Myocyte (in vitro differentiated cells): ENCODE measurements at regions not wholly inside any gene's neighbourhood (a gene's known extent, or its start where the extent isn't known, plus 50 kb on each side); places are given as distances from the start of the nearest gene placed in this dataset.
"Not testable (repeated sequence)": the region's sequence is repeated elsewhere in the genome, so short reads cannot be mapped to it uniquely, and the experiment has no call there.

Source experiments
- DNase-seq: peaks from one replicate; pipeline ENCODE4 v3.0.0-alpha.2; 2012; ENCODE audit warnings: low read depth

DNA sequence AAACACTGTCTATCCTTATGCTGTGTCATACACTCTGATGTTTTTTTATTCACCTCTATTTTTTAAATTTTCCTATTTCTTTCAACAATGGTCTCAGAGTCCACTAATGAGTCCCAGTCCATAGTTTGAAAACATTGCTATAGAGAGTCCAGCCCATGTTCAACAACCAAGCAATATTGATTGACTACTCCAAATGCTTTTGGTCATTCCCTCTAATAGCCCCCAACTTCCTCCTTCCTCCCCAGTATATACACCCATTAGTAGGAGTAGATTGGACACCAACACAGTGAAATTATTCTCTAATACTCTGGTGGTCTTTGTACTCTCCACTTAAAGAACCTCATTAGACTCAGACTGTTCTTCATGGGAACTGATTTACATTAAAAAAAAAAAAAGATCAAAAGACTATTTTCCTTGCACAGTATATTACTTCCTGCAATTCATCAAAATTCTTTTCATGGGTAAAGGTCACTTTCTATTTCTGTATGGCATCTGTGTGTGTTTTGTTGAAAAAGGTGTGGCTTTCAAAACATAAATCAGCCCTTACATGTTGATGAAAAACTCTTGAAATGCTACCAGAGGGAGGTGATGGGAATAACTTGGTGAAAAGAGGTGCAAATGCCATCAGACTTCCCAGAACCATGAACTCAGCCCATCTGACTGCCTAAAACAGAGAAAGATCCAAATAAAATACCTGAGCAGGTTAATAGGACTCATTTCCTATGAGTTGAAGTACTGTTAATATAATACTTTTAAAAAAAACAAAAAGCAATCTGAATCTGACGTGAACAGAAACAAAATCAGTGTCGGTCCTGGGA, 250.3 kb upstream of the KLF3 start:
- no peak for DNase-seq

DNA sequence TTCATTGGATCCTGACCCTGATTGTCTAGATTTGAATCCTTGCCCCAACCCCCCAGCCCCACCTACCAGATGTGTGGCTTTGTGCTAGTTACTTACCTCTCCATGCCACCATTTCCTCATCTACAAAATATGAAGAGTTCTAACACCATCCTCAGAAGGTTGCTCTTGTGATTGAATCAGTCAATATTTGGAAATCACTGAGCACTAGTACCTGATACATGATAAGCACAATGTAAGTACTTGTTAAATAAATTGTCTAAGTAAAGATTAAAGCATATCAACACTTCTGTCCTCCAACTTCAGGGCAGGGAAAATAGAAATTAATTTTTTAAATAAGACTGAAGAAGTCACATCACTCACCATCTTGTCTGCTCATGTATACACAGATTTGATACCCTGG, 249.6 kb upstream of the KLF3 start:
- DNase-seq, result no peak

DNA sequence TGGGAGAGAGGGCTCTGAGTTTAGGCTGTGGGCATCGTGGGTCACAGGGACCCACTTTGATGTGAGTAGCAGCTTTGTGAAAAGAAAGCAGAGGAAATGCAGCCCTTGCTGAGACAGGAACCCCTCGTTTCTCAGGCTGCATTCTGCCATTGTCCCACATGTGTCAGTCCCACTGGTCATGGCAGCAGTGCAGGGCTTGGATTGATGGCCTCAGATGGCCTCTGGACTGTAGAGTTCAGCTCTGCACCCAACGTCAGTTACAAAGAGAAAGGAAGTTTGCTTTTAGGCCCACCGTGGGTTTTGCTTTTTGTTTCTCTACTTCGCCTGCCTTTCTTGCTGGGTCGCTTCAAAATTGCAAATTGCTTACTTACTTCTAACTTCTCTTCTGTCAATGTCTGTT, 248.3 kb upstream of the KLF3 start:
- no peak for DNase-seq

DNA sequence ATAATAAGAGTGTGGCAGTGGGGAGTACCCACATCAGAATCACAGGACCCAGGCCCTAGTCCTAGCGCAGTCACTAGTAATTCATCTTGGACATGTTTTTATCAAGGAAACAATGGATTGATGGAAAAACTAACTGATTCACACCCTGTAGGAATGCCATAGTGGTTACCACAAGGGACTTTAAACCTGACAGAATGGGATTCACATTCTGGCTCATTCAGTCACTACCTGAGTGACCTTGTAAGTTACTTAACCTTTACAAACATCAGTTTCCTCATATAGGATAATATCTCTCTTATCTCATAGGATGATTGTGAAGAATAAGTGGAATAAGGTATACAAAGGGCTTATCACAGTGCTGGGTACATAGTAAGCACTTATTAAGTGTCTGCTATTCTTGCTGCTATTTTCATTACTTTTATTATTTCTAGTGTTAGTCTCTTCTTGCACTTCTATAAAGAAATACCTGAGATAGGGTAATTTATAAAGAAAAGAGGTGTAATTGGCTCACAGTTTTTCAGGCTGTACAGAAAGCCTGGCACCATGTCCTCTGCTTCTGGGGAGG, 247.5 kb upstream of the KLF3 start:
- no peak for DNase-seq

DNA sequence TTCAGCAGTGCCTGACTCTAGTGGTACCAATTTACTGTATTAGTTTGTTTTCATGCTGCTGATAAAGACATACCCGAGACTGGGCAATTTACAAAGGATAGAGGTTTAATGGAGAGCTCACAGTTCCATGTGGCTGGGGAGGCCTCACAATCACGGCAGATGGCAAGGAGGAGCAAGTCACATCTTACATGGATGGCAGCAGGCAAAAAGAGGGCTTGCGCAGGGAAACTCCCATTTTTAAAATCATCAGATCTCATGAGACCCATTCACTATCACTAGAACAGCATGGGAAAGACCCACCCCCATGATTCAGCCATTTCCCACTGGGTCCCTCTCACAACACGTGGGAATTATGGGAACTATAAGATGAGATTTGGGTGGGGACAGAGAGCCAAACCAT, 243.7 kb upstream of the KLF3 start:
- DNase-seq, result not testable (repeated sequence)

DNA sequence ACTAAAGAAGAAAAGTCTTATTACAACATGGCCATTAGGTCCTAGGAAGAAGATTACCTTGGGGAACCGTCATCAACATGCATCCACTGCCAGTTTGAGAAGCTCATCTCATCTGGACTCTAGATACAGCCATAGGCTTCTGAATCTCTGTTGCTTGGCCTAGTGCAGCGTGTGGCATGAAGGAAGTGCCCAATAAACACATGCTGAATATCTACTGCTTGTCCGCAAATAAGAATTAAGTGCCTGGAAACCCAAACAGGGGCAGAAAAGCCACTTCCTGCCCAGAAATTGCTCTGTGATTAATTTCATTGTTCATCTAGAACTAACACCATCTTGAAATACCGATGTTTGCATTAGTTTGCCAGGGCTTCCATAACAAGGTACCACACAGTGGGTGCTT, 241.1 kb upstream of the KLF3 start:
- no peak for DNase-seq

DNA sequence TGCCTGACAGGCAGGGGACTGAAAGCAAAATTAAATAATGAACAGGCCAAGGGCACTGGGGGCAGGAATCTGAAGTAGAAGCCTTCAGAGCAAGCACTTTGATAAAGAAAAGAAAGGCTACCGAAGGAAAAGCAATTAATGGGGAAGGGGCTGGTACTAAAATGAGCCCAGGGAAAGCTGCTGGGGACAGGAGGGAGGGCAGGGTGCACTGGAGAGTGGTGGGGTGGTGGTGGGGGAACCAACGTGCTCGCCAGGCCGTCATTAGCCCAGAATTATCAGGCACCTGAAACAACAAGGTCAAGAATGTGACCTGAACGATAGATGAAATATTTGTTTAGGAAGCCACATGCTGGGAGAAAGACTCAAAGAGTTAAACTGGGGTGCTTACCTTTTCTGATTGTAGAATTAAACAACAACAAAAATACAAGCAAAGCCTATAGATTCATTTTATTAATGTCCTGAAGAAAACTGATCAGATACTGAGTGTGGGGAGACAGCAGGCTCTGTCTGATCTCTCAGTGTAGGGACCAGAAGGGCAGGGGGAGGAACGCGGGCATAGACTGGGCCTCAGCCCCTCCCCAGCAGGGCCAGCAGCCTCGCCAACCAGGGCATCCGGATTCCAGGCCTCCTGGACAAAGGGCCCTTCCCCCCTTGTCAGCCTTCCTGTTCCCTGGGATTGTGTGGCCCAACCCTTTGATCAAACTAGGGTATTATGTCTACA, 239.7 kb upstream of the KLF3 start:
- DNase-seq, result no peak

DNA sequence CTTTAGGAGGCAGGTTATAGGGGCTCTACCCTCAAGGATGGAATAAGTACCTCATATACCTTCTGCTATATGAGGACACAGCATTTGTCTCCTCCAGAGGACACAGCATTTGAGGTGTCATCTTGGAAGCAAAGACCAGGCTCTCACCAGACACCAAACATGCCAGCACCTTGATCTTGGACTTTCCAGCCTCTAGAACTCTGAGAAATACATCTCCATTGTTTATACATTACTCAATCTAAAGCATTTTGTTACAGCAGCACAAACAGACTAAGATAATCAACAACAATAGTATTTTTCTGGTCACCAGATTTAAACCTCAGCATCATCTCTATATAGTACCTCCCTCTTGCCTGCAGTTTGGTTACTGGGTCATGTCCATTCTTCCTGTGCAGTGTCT, 237.5 kb upstream of the KLF3 start:
- no peak for DNase-seq

DNA sequence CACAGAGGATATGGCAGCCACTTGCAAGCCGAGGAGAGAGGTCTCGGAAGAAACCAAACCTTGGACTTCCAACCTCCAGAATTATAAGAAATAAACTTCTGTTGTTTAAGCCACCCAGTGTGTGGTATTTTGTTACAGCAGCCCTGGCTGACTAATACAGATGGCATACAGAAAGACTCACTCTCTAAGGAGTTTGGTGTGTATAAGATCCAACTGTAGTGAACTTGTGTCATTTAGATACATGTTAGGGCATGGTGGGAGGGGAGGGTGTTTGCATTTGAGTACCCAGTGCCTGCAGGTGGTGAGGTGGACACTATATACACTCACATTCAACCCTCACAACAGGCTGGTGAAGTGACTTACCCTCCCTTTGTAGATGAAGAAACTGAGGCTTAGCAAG, 233.2 kb upstream of the KLF3 start:
- DNase-seq, result no peak

DNA sequence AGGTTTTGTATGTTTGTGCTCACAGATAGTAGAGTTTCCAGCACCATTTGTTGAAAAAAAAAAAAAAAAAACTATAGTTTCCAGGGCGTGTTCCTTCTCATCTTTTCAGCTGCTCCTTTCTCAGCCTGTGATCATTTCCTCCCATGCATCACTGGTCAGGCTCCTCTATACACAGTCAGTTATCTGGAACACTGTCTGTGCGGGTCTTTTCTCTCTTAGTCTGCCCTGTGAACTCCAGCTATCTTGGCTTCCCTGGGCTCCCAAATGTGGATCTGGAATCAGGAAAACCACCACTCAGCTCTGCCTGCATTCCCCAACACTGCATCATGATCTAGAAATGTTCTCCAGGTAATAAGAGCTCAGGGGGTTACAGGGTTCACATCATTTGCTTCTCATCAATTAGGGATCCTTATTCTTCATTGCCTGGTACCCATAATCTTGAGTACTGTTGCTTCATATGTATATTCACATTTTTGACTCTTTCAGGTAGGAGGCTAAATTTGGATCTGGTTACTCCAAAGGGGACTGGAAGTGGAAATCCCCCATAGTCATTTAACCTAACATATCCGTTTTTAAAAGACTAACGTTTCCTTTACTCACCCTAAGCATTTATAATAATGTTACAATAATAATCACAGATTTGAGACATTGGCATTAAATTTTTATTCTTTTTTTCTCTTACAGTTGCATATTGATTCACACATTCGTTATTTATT, 221.8 kb upstream of the KLF3 start:
- DNase-seq, result no peak

DNA sequence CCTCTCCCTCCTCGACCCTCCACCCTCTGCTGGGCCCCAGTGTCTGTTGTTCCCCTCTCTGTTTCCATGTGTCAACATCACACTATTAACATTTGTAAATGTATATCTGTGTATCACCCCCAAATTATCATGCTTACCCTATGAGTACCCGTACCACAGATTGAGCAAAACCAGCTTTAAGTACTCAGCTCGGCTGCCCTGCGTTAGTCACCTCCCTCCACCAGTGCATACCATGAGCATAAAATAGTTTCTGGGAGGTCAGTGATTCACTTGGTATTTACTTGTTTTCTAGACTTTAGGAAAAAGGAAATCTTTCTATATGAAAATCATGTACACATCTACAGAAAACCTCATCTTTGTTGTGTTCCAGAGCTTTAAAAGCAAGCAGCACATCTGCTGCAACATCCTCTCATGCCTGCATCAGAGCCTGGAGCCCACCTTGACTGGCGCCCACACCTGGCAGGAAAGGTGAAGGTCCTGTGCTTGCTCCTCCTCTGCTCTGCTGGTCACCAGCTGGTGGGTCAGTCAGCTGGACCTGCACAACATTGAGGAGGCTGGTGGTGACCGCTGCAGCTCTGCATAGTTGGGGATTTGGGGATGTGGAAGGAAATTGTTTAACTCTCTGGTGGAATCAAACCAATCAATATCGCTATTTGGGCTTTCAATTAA, 214.4 kb upstream of the KLF3 start:
- no peak for DNase-seq

DNA sequence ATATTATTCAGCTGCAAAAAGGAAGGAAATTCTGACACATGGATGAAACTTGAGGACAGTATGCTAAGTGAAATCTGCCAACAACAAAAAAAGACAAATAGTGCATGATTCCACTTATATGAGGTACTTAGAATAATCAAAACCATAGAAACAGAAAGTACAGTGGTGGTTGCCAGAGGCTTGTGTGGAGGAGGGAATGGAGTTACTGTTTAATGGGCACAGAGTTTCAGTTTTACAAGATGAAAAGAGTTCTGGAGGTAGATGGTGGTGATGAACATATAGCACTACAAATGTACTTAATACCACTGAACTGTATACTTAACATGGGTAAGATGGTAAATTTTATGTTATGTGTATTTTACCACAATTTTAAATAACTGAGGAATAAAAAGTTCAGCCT, 212.0 kb upstream of the KLF3 start:
- no peak for DNase-seq

DNA sequence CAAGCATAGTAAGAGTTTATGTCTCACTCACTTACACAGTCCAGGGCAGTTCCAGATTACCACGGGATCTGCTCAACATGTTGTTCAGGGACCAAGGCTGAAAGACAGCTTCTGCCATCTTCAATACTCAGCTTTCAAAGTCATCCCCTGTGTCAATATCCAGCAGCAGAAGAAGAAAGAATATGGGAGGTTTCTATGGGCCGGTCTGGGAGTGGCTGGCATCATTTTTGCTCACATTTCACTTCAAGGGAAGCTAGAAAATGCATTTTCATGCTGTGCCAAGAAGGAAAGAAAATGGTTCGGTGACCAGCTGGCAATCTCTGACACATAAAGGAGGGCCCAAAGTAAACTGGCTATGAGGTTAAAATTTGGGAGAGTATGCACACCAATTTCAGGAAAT, 211.5 kb upstream of the KLF3 start:
- DNase-seq, result no peak

DNA sequence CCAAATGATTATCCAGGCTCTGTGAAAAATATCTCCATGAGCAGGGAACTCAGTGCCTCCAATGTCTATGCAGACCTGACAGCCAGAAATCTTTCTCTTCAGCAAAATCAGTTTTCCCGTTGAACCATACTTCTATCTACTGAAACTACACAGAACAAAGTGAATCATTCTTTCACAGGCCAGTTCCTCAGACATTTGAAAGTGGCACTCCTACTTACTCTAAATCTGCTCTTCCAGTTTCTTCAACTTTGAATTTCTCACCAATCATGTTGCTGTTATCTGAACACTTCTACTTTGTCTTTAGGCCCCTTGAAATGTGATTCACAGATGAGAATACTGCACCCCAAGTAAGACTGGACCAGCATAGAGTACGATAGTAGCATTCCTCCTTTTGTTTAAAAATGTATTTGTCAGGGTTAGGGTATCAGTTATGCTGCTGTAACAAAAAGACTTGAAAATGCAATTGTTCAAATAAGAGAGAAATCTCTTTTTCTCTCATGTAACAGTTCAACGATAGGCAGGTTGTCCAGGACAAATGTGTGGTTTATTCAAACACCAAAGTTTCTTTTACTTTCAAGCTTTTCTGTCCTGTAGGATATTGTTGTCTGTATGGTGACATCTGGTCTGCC, 210.6 kb upstream of the KLF3 start:
- DNase-seq, result no peak

DNA sequence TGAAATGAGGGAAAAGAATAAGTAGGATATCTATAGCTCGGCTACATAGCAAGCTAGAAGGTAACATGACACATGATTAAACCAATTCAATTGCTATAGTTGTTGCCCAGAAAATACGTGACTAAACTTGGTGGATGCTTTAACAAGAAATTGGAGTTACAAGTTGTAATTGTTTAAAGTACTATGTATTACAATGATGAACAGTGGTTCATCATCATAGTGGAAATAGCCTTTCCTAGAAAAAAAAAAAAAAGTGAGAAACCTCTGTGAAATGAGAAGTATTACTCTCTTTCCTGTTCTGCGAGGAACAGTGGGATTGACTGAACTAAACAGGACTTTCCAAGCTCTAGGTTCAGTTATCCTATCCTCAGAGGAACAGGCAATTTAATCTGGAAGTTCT, 209.7 kb upstream of the KLF3 start:
- DNase-seq, result no peak

DNA sequence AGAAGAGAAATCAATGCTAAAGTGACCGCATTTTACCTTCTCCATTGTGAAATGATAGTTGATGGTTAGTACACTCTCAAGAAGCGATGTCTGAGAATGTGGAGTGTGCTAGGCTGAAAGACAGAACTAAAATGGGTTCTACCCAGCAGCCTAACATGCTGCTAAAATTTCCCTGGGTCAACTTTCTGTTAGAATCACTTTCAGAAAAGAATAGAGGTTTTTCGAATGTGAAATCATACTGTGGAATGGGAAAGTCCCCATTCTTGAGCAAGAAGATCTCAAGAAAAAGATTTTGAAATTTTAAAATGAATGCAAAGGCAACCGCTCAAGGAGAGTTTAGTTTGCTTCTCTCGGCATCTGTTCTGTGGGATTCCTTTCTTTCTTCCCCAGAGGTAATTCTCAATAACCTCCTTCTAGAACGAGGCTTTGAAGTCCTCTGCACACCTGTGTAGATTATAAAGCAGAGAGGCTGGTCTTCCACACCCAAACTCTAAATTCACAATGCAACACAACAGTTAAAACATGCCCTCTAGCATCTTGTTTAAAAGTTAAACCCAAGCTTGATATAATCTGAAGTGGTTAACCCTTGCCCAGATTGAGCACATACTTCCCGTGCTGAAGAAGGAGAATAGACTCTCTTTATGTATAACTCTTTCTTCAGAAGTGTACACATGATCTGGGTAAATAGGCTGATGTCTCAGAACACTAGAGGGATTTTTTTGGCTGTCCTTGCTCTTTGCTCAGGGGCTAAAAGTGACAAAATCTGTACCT, 208.7 kb upstream of the KLF3 start:
- no peak for DNase-seq

DNA sequence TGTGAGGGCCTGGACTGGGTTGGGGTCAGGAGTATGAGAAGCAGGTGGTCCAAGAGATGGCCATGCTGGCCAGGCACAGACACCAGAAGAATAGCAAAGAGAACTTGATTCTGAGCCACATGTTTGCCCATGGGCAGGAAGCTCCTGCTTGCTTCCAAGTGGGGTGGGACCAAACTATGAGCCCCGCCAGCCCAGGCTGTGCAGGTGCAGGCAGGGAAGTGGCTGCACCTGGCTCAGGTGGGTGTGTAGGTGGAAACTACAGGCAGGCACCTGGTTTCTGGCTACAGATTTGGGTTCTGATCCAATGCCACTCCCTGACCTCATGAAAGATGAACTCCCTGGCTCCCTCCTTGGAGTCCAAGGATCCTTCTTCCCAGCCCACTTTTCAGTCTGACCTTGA, 207.9 kb upstream of the KLF3 start:
- DNase-seq, result no peak

DNA sequence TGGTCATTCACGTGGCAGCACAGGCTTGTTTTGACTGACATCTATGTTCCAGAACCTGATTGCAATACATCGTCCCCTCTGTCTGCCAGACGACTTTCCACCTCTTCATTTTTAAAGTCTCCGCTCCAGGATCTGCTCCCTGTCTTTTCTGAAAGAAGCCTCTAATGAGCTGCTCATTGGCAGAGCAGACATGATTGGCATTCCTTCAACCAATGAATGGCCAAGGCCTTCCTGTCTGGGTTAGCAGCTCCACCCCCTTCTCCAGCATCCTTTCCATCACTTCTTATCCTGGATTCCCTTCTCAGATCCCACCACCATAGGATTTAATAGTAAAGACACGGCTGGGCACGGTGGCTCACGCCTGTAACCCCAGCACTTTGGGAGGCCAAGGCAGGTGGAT, 202.7 kb upstream of the KLF3 start:
- no peak for DNase-seq

DNA sequence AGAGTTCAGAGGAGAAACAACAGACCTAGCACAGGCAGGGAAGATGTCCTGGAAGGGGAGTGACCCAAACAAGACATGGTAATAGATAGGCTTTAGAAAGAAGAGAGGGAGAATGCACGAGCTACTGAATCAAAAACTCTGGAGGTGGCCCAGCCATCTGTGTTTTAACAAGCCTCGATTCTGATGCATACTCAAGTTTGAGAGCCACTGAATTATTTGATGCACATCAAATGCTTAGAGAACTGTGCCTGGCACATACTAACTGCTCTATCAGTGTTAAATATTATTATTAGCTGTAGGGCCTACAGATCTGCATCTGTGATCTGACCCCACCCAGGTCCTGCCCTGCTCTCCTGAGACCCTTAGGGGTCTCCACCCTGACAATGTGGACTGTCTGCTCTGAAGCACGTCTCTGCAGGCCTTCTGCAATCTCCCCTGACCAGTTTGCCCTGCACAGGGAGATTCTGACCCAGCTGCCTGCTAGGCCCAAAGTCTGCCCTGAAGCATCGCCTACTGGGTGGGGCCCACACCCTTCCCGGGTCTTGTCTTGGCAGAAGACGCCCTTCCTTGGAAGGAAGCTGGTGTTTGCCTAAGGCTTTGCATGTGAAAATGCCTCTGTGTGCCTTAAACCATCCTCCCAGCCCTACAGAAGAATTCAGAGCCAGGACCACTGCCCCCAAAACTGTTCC, 201.5 kb upstream of the KLF3 start:
- no peak for DNase-seq
